Naive thymus-derived CD4-positive, alpha-beta T cell (primary cell): ENCODE measurements at regions not wholly inside any gene's neighbourhood (a gene's known extent, or its start where the extent isn't known, plus 50 kb on each side); places are given as distances from the start of the nearest gene placed in this dataset.

Experiments
- ATAC-seq: fragments of 150-1000 bp; cut with Tn5 transposase; 2 replicates; pipeline ENCODE4 v1.10.0; 2021; ENCODE audit warnings: mild to moderate bottlenecking, moderate library complexity
- CTCF ChIA-PET: fragments of 350-600 bp; sonication (Branson Sonifier 250); formaldehyde crosslinking; loops from one replicate; lab custom pipeline; 2021; ENCODE audit warnings: antibody characterized with exemption; lab: Charles Lee
- POLR2A ChIA-PET: fragments of 350-600 bp; sonication (Branson Sonifier 250); formaldehyde crosslinking; loops from one replicate; lab custom pipeline; 2021; ENCODE audit warnings: antibody characterized with exemption, inconsistent platforms; lab: Charles Lee
- DNase-seq, 9 donors: peaks; one replicate each; pipeline versions ENCODE4 v3.0.0 to v3.0.0-alpha.2; 2020 to 2022; ENCODE audit warnings: mixed read lengths in 1 of 9
- H3K27ac ChIP-seq: one replicate; pipeline ENCODE4 v1.7.0; 2013; ENCODE audit warnings: mild to moderate bottlenecking, low read depth, low read length, moderate library complexity
- H3K27me3 ChIP-seq, 2 donors: one replicate each; pipeline ENCODE4 v1.7.0; 2013; ENCODE audit warnings: low read length in 2 of 2, mild to moderate bottlenecking in 2 of 2, moderate library complexity in 2 of 2; ENCODE audit not compliant: control insufficient read depth in 2 of 2, insufficient read depth in 2 of 2
- H3K36me3 ChIP-seq, 3 experiments: 1 replicate in 2 of 3; 2 replicates in 1 of 3; pipeline ENCODE4 v1.7.0; 2013; ENCODE audit warnings: low read length in 3 of 3, mild to moderate bottlenecking in 3 of 3, moderate library complexity in 1 of 3; ENCODE audit not compliant: insufficient read depth in 3 of 3, control insufficient read depth in 2 of 3
- H3K4me1 ChIP-seq, 2 donors: one replicate each; pipeline ENCODE4 v1.7.0; 2013; ENCODE audit warnings: low read length in 2 of 2, mild to moderate bottlenecking in 2 of 2, moderate library complexity in 1 of 2; ENCODE audit not compliant: control insufficient read depth in 2 of 2, insufficient read depth in 2 of 2
- H3K4me3 ChIP-seq: 2 replicates; pipeline ENCODE4 v1.7.0; 2013; ENCODE audit warnings: mild to moderate bottlenecking, low read length
- H3K9me3 ChIP-seq, 3 experiments: 1 replicate in 2 of 3; 2 replicates in 1 of 3; pipeline ENCODE4 v1.7.0; 2013; ENCODE audit warnings: low read length in 3 of 3; ENCODE audit not compliant: control insufficient read depth in 2 of 3
- H3K27ac Mint-ChIP-seq, 9 donors: one replicate each; pipeline ENCODE4 v1.8.0; 2020 to 2022; ENCODE audit warnings: mixed read lengths in 9 of 9, mild to moderate bottlenecking in 8 of 9, moderate library complexity in 5 of 9, inconsistent platforms in 2 of 9
- H3K27me3 Mint-ChIP-seq, 5 donors: one replicate each; pipeline ENCODE4 v1.8.0; 2021 to 2022; ENCODE audit warnings: mixed read lengths in 5 of 5, mild to moderate bottlenecking in 1 of 5
- H3K36me3 Mint-ChIP-seq, 5 donors: one replicate each; pipeline ENCODE4 v1.8.0; 2020 to 2022; ENCODE audit warnings: mixed read lengths in 5 of 5, mild to moderate bottlenecking in 3 of 5, inconsistent platforms in 1 of 5
- H3K4me1 Mint-ChIP-seq, 7 donors: one replicate each; pipeline ENCODE4 v1.8.0; 2020 to 2022; ENCODE audit warnings: mixed read lengths in 7 of 7, mild to moderate bottlenecking in 3 of 7, inconsistent platforms in 1 of 7
- H3K4me3 Mint-ChIP-seq, 10 donors: one replicate each; pipeline ENCODE4 v1.8.0; 2020 to 2022; ENCODE audit warnings: mild to moderate bottlenecking in 10 of 10, mixed read lengths in 10 of 10, moderate library complexity in 6 of 10, inconsistent platforms in 2 of 10
- H3K9me3 Mint-ChIP-seq, 11 donors: one replicate each; pipeline ENCODE4 v1.8.0; 2020 to 2022; ENCODE audit warnings: mixed read lengths in 11 of 11, mild to moderate bottlenecking in 4 of 11, inconsistent platforms in 1 of 11, moderate library complexity in 1 of 11
- intact Hi-C, 2 donors: fragments of 100-400 bp; cut with micrococcal nuclease; formaldehyde crosslinking; loops; one replicate each; pipeline ENCODE4 v1.15.1; 2023

GRCh38 chr11:19463976-19464375 is 223.2 kb upstream of the E2F8 start:
- no peaks in the 10 kb centered on the region for H3K36me3 ChIP-seq
- H3K4me1 ChIP-seq: no peaks in the 10 kb centered on the region
- ATAC-seq (no peak), DNase-seq (no peak)
- CTCF ChIA-PET: no interaction called here
- Mint-ChIP-seq H3K4me1 (no peaks in the 10 kb centered on the region), H3K4me3 (no peak overlapping the region), H3K36me3 (no peaks in the 10 kb centered on the region), H3K27me3 (peaks cover 0 to 10% (median 6%) of the 10 kb centered on the region in 5 donors), H3K27ac (no peak overlapping the region), H3K9me3 (peaks cover 0 to 2% (median 0%) of the 10 kb centered on the region in 11 donors)
- H3K27me3 ChIP-seq: peaks cover 0 to 4% of the 10 kb centered on the region in 2 donors
- intact Hi-C loops: no loop called here
- no peaks in the 10 kb centered on the region for H3K9me3 ChIP-seq
- POLR2A ChIA-PET: no interaction called here
- no peak overlapping the region for H3K27ac ChIP-seq
- no peak overlapping the region for H3K4me3 ChIP-seq

- Mint-ChIP-seq H3K4me1 (no peaks in the 10 kb centered on the region), H3K4me3 (no peak overlapping the region), H3K27me3 (peaks cover 4 to 25% (median 12%) of the 10 kb centered on the region in 5 donors), H3K27ac (no peak overlapping the region), H3K36me3 (no peaks in the 10 kb centered on the region), H3K9me3 (peaks cover 0 to 5% (median 0%) of the 10 kb centered on the region in 11 donors)
- ChIA-PET POLR2A (no interaction called here), CTCF (no interaction called here)
- Histone ChIP-seq H3K4me1 (no peaks in the 10 kb centered on the region), H3K27ac (no peak overlapping the region), H3K4me3 (no peak overlapping the region), H3K36me3 (no peaks in the 10 kb centered on the region), H3K9me3 (no peaks in the 10 kb centered on the region), H3K27me3 (peaks cover 0 to 4% of the 10 kb centered on the region in 2 donors)
- intact Hi-C loops: no loop called here
- ATAC-seq (no peak), DNase-seq (no peak)
Observed at GRCh38 chr11:19460718-19461405, 220.1 kb upstream of the E2F8 start.

GRCh38 chr11:19459240-19459639 is 218.5 kb upstream of the E2F8 start:
- Mint-ChIP-seq H3K4me1 (no peaks in the 10 kb centered on the region), H3K4me3 (no peak overlapping the region), H3K27me3 (peaks cover 4 to 25% (median 12%) of the 10 kb centered on the region in 5 donors), H3K27ac (no peak overlapping the region), H3K36me3 (no peaks in the 10 kb centered on the region), H3K9me3 (peaks cover 0 to 5% (median 0%) of the 10 kb centered on the region in 11 donors)
- no peak for DNase-seq
- no peaks in the 10 kb centered on the region for H3K9me3 ChIP-seq
- no peak overlapping the region for H3K4me3 ChIP-seq
- no peaks in the 10 kb centered on the region for H3K36me3 ChIP-seq
- intact Hi-C loops: no loop called here
- ChIA-PET POLR2A (no interaction called here), CTCF (no interaction called here)
- ATAC-seq: no peak
- H3K27me3 ChIP-seq: peaks cover 0 to 4% of the 10 kb centered on the region in 2 donors
- H3K27ac ChIP-seq: no peak overlapping the region
- no peaks in the 10 kb centered on the region for H3K4me1 ChIP-seq

GRCh38 chr11:19458721-19459120 is 218.0 kb upstream of the E2F8 start:
- CTCF ChIA-PET: no interaction called here
- H3K36me3 Mint-ChIP-seq: no peaks in the 10 kb centered on the region
- H3K9me3 Mint-ChIP-seq: peaks cover 0 to 5% (median 0%) of the 10 kb centered on the region in 11 donors
- Histone ChIP-seq H3K4me3 (no peak overlapping the region), H3K36me3 (no peaks in the 10 kb centered on the region), H3K27ac (no peak overlapping the region), H3K4me1 (no peaks in the 10 kb centered on the region), H3K9me3 (no peaks in the 10 kb centered on the region), H3K27me3 (peaks cover 0 to 4% of the 10 kb centered on the region in 2 donors)
- ATAC-seq: no peak
- POLR2A ChIA-PET: no interaction called here
- H3K4me1 Mint-ChIP-seq: no peaks in the 10 kb centered on the region
- no peak for DNase-seq
- no peak overlapping the region for H3K27ac Mint-ChIP-seq
- no peak overlapping the region for H3K4me3 Mint-ChIP-seq
- intact Hi-C loops: no loop called here
- H3K27me3 Mint-ChIP-seq: peaks cover 4 to 25% (median 12%) of the 10 kb centered on the region in 5 donors

GRCh38 chr11:19458231-19458630 is 217.5 kb upstream of the E2F8 start:
- peaks cover 0 to 5% (median 0%) of the 10 kb centered on the region in 11 donors for H3K9me3 Mint-ChIP-seq
- ATAC-seq: no peak
- Histone ChIP-seq H3K36me3 (no peaks in the 10 kb centered on the region), H3K27me3 (peaks cover 0 to 4% of the 10 kb centered on the region in 2 donors), H3K4me1 (no peaks in the 10 kb centered on the region), H3K9me3 (no peaks in the 10 kb centered on the region), H3K4me3 (no peak overlapping the region), H3K27ac (no peak overlapping the region)
- ChIA-PET CTCF (no interaction called here), POLR2A (no interaction called here)
- peaks cover 4 to 20% (median 12%) of the 10 kb centered on the region in 5 donors for H3K27me3 Mint-ChIP-seq
- no peak overlapping the region for H3K4me3 Mint-ChIP-seq
- H3K27ac Mint-ChIP-seq: no peak overlapping the region
- no peak for DNase-seq
- intact Hi-C loops: no loop called here
- no peaks in the 10 kb centered on the region for H3K36me3 Mint-ChIP-seq
- H3K4me1 Mint-ChIP-seq: no peaks in the 10 kb centered on the region

- H3K4me3 Mint-ChIP-seq: no peak overlapping the region
- H3K9me3 ChIP-seq: no peaks in the 10 kb centered on the region
- peaks cover 0 to 4% of the 10 kb centered on the region in 2 donors for H3K27me3 ChIP-seq
- POLR2A ChIA-PET: no interaction called here
- CTCF ChIA-PET: no interaction called here
- H3K4me1 ChIP-seq: no peaks in the 10 kb centered on the region
- H3K27ac Mint-ChIP-seq: no peak overlapping the region
- intact Hi-C loops: no loop called here
- H3K27ac ChIP-seq: no peak overlapping the region
- DNase-seq (no peak), ATAC-seq (no peak)
- H3K27me3 Mint-ChIP-seq: peaks cover 9 to 20% (median 12%) of the 10 kb centered on the region in 5 donors
- H3K36me3 ChIP-seq: no peaks in the 10 kb centered on the region
- H3K4me1 Mint-ChIP-seq: no peaks in the 10 kb centered on the region
- H3K9me3 Mint-ChIP-seq: peaks cover 0 to 5% (median 0%) of the 10 kb centered on the region in 11 donors
- no peaks in the 10 kb centered on the region for H3K36me3 Mint-ChIP-seq
- H3K4me3 ChIP-seq: no peak overlapping the region
Observed at GRCh38 chr11:19455731-19456130, 215.0 kb upstream of the E2F8 start.

- ChIA-PET POLR2A (no interaction called here), CTCF (no interaction called here)
- intact Hi-C loops: no loop called here
- H3K27ac ChIP-seq: no peak overlapping the region
- no peaks in the 10 kb centered on the region for H3K9me3 ChIP-seq
- H3K27me3 ChIP-seq: no peaks in the 10 kb centered on the region
- DNase-seq (no peak), ATAC-seq (no peak)
- peaks cover 0 to 5% (median 0%) of the 10 kb centered on the region in 11 donors for H3K9me3 Mint-ChIP-seq
- H3K4me1 Mint-ChIP-seq: no peaks in the 10 kb centered on the region
- no peaks in the 10 kb centered on the region for H3K4me1 ChIP-seq
- H3K4me3 Mint-ChIP-seq: no peak overlapping the region
- H3K4me3 ChIP-seq: no peak overlapping the region
- H3K36me3 Mint-ChIP-seq: no peaks in the 10 kb centered on the region
- H3K36me3 ChIP-seq: no peaks in the 10 kb centered on the region
- no peak overlapping the region for H3K27ac Mint-ChIP-seq
- H3K27me3 Mint-ChIP-seq: peaks cover 7 to 30% (median 8%) of the 10 kb centered on the region in 5 donors
Observed at GRCh38 chr11:19453651-19454257, 213.0 kb upstream of the E2F8 start.
